HEK293 (cell line): ENCODE measurements at regions not wholly inside any gene's neighbourhood (a gene's known extent, or its start where the extent isn't known, plus 50 kb on each side); places are given as distances from the start of the nearest gene placed in this dataset.

Source experiments
- CTCF ChIA-PET: fragments of 350-600 bp; formaldehyde crosslinking; extraction: SDS; loops from one replicate; lab custom pipeline; 2021; ENCODE audit warnings: antibody characterized with exemption; lab: Yijun Ruan, JAX
- POLR2A ChIA-PET: fragments of 300-600 bp; formaldehyde crosslinking; extraction: SDS; loops from one replicate; lab custom pipeline; 2020; ENCODE audit warnings: antibody characterized with exemption, inconsistent platforms; lab: Yijun Ruan, JAX
- H3K27ac ChIP-seq: fragments of 200-500 bp; sonication (Bioruptor generic); 2 replicates; pipeline ENCODE4 v1.5.1; 2014; ENCODE audit warnings: low read depth, low read length, control low read depth, inconsistent platforms; ENCODE audit errors: extremely low read depth
- H3K36me3 ChIP-seq, 2 experiments: fragments of 200-500 bp in 1 of 2; sonication (Bioruptor generic) in 1 of 2; 1 replicate in 1 of 2; 2 replicates in 1 of 2; pipeline ENCODE4 v1.5.1; 2014 to 2017; ENCODE audit warnings: inconsistent platforms in 2 of 2, low read length in 2 of 2; ENCODE audit not compliant: control insufficient read depth in 2 of 2, insufficient read depth in 1 of 2
- H3K4me1 ChIP-seq: fragments of 200-500 bp; sonication (Bioruptor generic); 2 replicates; pipeline ENCODE4 v1.5.1; 2014; ENCODE audit warnings: mild to moderate bottlenecking, low read length, inconsistent platforms; ENCODE audit not compliant: control insufficient read depth, insufficient read depth
- H3K4me3 ChIP-seq: 2 replicates; pipeline ENCODE4 v1.5.1; 2011; ENCODE audit warnings: low read depth, mild to moderate bottlenecking, control low read depth, low read length, moderate library complexity
- H3K9me3 ChIP-seq: fragments of 200-500 bp; sonication (Bioruptor generic); 2 replicates; pipeline ENCODE4 v1.5.1; 2014; ENCODE audit warnings: low read depth, low read length, inconsistent platforms; ENCODE audit not compliant: control insufficient read depth, insufficient read depth
- KLF1 ChIP-seq: fragments of 450-650 bp; formaldehyde crosslinking; IDR thresholded peaks from 2 replicates; pipeline ENCODE4 v1.5.1; 2016; ENCODE audit warnings: missing biosample characterization, missing genetic modification characterization
- KLF10 ChIP-seq: fragments of 450-650 bp; IDR thresholded peaks from 2 replicates; pipeline ENCODE4 v1.5.1; 2018; ENCODE audit warnings: missing biosample characterization, mild to moderate bottlenecking, missing genetic modification characterization
- PATZ1 ChIP-seq: fragments of 450-650 bp; formaldehyde crosslinking; IDR thresholded peaks from 2 replicates; pipeline ENCODE4 v1.5.1; 2016; ENCODE audit warnings: missing biosample characterization, missing genetic modification characterization
- SETDB1 ChIP-seq: IDR thresholded peaks from one replicate; pipeline ENCODE4 v1.6.1; 2017; ENCODE audit warnings: mild to moderate bottlenecking, low read length, moderate library complexity, mixed read lengths; ENCODE audit not compliant: insufficient read length
- TCF7L2 ChIP-seq: IDR thresholded peaks from 2 replicates; pipeline ENCODE4 v1.6.1; 2011; ENCODE audit warnings: low read depth, mild to moderate bottlenecking, inconsistent platforms, low read length, moderate library complexity, borderline replicate concordance
- ZBTB26 ChIP-seq: fragments of 450-650 bp; formaldehyde crosslinking; optimal IDR thresholded peaks from 2 replicates; pipeline ENCODE3; 2016; ENCODE audit warnings: missing biosample characterization, mild to moderate bottlenecking, missing genetic modification characterization
- ZBTB7A ChIP-seq: fragments of 450-650 bp; formaldehyde crosslinking; IDR thresholded peaks from 2 replicates; pipeline ENCODE4 v1.5.1; 2016; ENCODE audit warnings: low read depth, missing biosample characterization, missing genetic modification characterization
- ZFP37 ChIP-seq: fragments of 450-650 bp; formaldehyde crosslinking; IDR thresholded peaks from 2 replicates; pipeline ENCODE4 v1.5.1; 2016; ENCODE audit warnings: missing biosample characterization, missing genetic modification characterization
- ZFP69B ChIP-seq: fragments of 450-650 bp; formaldehyde crosslinking; IDR thresholded peaks from 2 replicates; pipeline ENCODE4 v1.5.1; 2016; ENCODE audit warnings: missing biosample characterization, missing genetic modification characterization
- ZNF202 ChIP-seq: fragments of 450-650 bp; formaldehyde crosslinking; IDR thresholded peaks from 2 replicates; pipeline ENCODE4 v1.5.1; 2016; ENCODE audit warnings: missing biosample characterization, missing genetic modification characterization, borderline replicate concordance
- ZNF214 ChIP-seq: fragments of 450-650 bp; formaldehyde crosslinking; IDR thresholded peaks from 2 replicates; pipeline ENCODE4 v1.5.1; 2017; ENCODE audit warnings: missing biosample characterization, mild to moderate bottlenecking, missing genetic modification characterization, borderline replicate concordance
- ZNF302 ChIP-seq: fragments of 450-650 bp; formaldehyde crosslinking; IDR thresholded peaks from 2 replicates; pipeline ENCODE4 v1.5.1; 2016; ENCODE audit warnings: missing biosample characterization, missing genetic modification characterization, low read depth
- ZNF513 ChIP-seq: fragments of 450-650 bp; IDR thresholded peaks from 2 replicates; pipeline ENCODE4 v1.5.1; 2018; ENCODE audit warnings: missing biosample characterization, missing genetic modification characterization
- ZNF629 ChIP-seq: fragments of 450-650 bp; formaldehyde crosslinking; IDR thresholded peaks from 2 replicates; pipeline ENCODE4 v1.5.1; 2017; ENCODE audit warnings: missing biosample characterization, missing genetic modification characterization
- ZNF768 ChIP-seq: fragments of 450-650 bp; formaldehyde crosslinking; IDR thresholded peaks from 2 replicates; pipeline ENCODE4 v1.5.1; 2018; ENCODE audit warnings: missing biosample characterization, mild to moderate bottlenecking, missing genetic modification characterization
- ZXDB ChIP-seq: fragments of 450-650 bp; formaldehyde crosslinking; IDR thresholded peaks from 2 replicates; pipeline ENCODE4 v1.5.1; 2016; ENCODE audit warnings: missing biosample characterization, missing genetic modification characterization
- TF ChIP-seq, protein P1 (sequence below): fragments of 450-650 bp; formaldehyde crosslinking; IDR thresholded peaks from 2 replicates; pipeline ENCODE4 v1.5.1; 2016; ENCODE audit warnings: missing biosample characterization, missing genetic modification characterization
- TF ChIP-seq, protein P2 (sequence below): fragments of 450-650 bp; formaldehyde crosslinking; IDR thresholded peaks from 2 replicates; pipeline ENCODE4 v1.5.1; 2016; ENCODE audit warnings: missing biosample characterization, missing genetic modification characterization

GRCh38 chr1:228548788-228549187, 61.6 kb downstream of the RNF187 start (continued):
- no peak for TF ChIP-seq ZNF768 (tag by site-specific recombination)
- TF ChIP-seq KLF10 (tag by site-specific recombination), result no peak
- TF ChIP-seq ZNF629, result no peak
- TF ChIP-seq ZNF513 (tag by site-specific recombination), result no peak
- no peak for TF ChIP-seq ZXDB (tag by site-specific recombination)
- TF ChIP-seq ZNF214 (tag by site-specific recombination), result no peak
- TF ChIP-seq, protein P1, sequence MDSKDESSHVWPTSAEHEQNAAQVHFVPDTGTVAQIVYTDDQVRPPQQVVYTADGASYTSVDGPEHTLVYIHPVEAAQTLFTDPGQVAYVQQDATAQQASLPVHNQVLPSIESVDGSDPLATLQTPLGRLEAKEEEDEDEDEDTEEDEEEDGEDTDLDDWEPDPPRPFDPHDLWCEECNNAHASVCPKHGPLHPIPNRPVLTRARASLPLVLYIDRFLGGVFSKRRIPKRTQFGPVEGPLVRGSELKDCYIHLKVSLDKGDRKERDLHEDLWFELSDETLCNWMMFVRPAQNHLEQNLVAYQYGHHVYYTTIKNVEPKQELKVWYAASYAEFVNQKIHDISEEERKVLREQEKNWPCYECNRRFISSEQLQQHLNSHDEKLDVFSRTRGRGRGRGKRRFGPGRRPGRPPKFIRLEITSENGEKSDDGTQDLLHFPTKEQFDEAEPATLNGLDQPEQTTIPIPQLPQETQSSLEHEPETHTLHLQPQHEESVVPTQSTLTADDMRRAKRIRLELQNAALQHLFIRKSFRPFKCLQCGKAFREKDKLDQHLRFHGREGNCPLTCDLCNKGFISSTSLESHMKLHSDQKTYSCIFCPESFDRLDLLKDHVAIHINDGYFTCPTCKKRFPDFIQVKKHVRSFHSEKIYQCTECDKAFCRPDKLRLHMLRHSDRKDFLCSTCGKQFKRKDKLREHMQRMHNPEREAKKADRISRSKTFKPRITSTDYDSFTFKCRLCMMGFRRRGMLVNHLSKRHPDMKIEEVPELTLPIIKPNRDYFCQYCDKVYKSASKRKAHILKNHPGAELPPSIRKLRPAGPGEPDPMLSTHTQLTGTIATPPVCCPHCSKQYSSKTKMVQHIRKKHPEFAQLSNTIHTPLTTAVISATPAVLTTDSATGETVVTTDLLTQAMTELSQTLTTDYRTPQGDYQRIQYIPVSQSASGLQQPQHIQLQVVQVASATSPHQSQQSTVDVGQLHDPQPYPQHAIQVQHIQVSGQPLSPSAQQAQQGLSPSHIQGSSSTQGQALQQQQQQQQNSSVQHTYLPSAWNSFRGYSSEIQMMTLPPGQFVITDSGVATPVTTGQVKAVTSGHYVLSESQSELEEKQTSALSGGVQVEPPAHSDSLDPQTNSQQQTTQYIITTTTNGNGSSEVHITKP (tag by site-specific recombination), result no peak
- no peak for TF ChIP-seq SETDB1
- no peak for TF ChIP-seq ZNF302 (tag by site-specific recombination)

GRCh38 chr1:228552596-228553176, 65.5 kb downstream of the RNF187 start:
- no peaks in the 10 kb centered on the region for H3K9me3 ChIP-seq
- ChIA-PET POLR2A (no interaction called here), CTCF (no interaction called here)
- H3K4me1 ChIP-seq, result no peaks in the 10 kb centered on the region
- H3K36me3 ChIP-seq, result no peaks in the 10 kb centered on the region
- H3K27ac ChIP-seq, result no peak overlapping the region
- TF ChIP-seq PATZ1, result no peak
- no peak for TF ChIP-seq KLF1 (tag by site-specific recombination)
- no peak for TF ChIP-seq ZBTB26
- TF ChIP-seq ZFP69B (tag by site-specific recombination), result no peak
- no peak for TF ChIP-seq ZBTB7A (tag by site-specific recombination)
- no peak for TF ChIP-seq ZNF202 (tag by site-specific recombination)
- TF ChIP-seq, all 188 proteins: peak for 0
- H3K4me3 ChIP-seq, result no peak overlapping the region

DNA sequence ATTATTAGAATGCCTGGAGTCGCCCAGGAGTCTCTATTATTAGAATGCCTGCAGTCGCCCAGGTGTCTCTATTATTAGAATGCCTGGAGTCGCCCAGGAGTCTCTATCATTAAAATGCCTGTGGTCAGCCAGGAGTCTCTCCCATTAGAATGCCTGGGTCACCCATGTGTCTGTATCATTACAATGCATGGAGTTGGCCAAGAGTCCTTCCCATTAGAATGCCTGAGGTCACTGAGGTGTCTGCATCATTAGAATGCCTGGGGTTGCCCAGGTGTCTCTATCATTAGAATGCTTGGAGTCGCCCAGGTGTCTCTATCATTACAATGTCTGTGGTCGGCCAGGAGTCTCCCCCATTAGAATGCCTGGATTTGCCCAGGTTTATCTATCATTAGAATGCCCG, 66.9 kb downstream of the RNF187 start:
- CTCF ChIA-PET, result no interaction called here
- H3K36me3 ChIP-seq, result no peaks in the 10 kb centered on the region
- no peak overlapping the region for H3K4me3 ChIP-seq
- no peak overlapping the region for H3K27ac ChIP-seq
- no peaks in the 10 kb centered on the region for H3K9me3 ChIP-seq
- no peaks in the 10 kb centered on the region for H3K4me1 ChIP-seq
- POLR2A ChIA-PET, result no interaction called here
- no peak for TF ChIP-seq ZFP37 (tag by site-specific recombination)
- TF ChIP-seq, protein P2, sequence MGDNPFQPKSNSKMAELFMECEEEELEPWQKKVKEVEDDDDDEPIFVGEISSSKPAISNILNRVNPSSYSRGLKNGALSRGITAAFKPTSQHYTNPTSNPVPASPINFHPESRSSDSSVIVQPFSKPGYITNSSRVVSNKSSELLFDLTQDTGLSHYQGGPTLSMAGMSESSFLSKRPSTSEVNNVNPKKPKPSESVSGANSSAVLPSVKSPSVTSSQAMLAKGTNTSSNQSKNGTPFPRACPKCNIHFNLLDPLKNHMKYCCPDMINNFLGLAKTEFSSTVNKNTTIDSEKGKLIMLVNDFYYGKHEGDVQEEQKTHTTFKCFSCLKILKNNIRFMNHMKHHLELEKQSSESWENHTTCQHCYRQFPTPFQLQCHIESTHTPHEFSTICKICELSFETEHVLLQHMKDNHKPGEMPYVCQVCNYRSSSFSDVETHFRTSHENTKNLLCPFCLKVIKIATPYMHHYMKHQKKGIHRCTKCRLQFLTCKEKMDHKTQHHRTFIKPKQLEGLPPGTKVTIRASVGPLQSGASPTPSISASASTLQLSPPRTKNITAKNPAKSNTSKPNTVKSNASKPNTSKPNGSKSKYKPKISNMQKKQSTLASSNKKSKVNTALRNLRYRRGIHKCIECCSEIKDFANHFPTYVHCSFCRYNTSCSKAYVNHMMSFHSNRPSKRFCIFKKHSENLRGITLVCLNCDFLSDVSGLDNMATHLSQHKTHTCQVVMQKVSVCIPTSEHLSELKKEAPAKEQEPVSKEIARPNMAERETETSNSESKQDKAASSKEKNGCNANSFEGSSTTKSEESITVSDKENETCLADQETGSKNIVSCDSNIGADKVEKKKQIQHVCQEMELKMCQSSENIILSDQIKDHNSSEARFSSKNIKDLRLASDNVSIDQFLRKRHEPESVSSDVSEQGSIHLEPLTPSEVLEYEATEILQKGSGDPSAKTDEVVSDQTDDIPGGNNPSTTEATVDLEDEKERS (tag by site-specific recombination), result no peak
- no peak for TF ChIP-seq TCF7L2
